ENCODE measurements at regions not wholly inside any gene's neighbourhood (a gene's known extent, or its start where the extent isn't known, plus 50 kb on each side); places are given as distances from the start of the nearest gene placed in this dataset.

DNA sequence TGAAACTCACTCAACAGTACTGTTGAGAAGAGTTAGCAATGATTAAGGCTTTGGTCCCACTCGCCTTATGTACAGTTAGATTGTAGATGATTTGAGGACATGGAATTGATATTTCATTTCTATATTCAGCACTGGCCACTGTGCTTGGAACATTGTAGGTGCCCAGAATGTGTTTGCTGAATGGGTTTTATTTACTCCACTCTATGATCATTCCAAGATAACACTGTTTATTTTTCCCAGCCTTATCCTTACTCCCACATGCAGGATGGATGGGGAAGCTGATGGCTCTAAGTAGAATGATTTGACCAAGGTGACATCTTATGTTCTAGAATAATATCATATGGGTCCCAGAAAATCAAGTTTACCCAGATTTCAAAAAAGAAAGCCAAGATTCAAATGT lies 124.6 kb upstream of the RXFP2 start:
- TF ChIP-seq, protein P1, sequence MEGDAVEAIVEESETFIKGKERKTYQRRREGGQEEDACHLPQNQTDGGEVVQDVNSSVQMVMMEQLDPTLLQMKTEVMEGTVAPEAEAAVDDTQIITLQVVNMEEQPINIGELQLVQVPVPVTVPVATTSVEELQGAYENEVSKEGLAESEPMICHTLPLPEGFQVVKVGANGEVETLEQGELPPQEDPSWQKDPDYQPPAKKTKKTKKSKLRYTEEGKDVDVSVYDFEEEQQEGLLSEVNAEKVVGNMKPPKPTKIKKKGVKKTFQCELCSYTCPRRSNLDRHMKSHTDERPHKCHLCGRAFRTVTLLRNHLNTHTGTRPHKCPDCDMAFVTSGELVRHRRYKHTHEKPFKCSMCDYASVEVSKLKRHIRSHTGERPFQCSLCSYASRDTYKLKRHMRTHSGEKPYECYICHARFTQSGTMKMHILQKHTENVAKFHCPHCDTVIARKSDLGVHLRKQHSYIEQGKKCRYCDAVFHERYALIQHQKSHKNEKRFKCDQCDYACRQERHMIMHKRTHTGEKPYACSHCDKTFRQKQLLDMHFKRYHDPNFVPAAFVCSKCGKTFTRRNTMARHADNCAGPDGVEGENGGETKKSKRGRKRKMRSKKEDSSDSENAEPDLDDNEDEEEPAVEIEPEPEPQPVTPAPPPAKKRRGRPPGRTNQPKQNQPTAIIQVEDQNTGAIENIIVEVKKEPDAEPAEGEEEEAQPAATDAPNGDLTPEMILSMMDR (IDR thresholded peaks at IDR 0.05; ENCODE audit: borderline replicate concordance) = no peak
- no peak overlapping the region for H3K4me3 ChIP-seq
- peaks cover 16% of the 10 kb centered on the region for H3K9me3 ChIP-seq (replicated peaks)
- no peak overlapping the region for H3K27ac ChIP-seq (replicated peaks)
- no peak for DNase-seq
- no peaks in the 10 kb centered on the region for H3K27me3 ChIP-seq (ENCODE audit: low read depth)
- H3K4me1 ChIP-seq = no peaks in the 10 kb centered on the region
- intact Hi-C loops (cut with micrococcal nuclease) = no loop called here
- no peaks in the 10 kb centered on the region for H3K36me3 ChIP-seq

DNA sequence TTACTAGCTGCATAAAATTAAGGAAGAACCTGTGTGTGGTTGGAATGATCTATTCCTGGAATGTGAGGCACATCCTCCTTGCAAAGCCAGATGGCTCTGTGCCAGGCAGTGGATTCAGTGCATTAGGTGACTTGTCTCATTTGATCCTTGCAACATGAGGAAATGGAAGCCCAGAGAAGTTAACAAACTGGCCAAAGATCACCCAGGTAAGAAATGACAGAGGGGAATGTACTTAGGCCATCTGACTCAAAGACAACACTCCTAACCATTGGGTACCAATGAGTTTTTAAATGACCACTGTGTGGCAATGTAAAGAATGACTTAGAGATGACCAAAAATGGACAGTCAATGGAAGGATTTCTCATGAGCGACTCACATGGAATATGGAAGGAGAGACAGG lies 114.2 kb upstream of the RXFP2 start:
- peaks cover 7% of the 10 kb centered on the region for H3K9me3 ChIP-seq (replicated peaks)
- intact Hi-C loops (cut with micrococcal nuclease) = no loop called here
- no peak overlapping the region for H3K27ac ChIP-seq (replicated peaks)
- no peaks in the 10 kb centered on the region for H3K36me3 ChIP-seq
- H3K27me3 ChIP-seq (ENCODE audit: low read depth) = no peaks in the 10 kb centered on the region
- no peak for DNase-seq
- no peaks in the 10 kb centered on the region for H3K4me1 ChIP-seq
- no peak overlapping the region for H3K4me3 ChIP-seq
- TF ChIP-seq, protein P1 (IDR thresholded peaks at IDR 0.05; ENCODE audit: borderline replicate concordance) = no peak

DNA sequence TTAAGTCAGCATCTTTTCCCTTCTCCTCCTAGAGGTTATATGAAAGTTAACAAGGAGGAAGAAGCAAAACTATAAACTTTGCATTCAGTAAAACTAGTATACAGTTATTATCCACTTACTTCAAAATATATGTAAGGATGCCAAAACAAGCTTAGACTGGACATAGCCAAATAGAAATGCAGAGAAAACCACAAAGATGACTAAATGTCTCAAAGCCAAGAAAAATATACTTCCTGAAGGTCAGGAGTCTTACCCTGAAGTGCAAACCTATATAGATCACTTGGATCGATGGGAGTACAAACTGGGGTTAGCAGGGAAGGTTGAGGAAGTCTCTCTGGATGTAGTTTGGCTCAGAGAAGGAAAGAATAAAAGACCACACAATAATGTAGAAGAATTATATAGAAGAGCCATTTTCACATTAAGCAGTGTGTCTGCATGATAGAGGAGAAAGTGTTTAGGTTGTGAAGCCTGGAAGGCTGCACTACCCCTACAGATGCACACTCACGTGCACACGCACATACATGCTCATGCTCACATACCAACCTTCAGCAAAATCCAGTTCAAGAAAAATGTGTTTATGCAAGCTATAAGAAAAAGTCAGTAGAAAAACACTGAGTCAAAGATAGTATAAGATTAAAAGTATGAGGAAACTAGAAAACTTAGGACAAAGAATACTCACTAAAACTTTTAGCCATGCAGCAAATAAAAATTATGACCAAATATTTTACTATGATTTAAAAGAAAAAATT lies 112.1 kb upstream of the RXFP2 start:
- TF ChIP-seq, protein P1 (IDR thresholded peaks at IDR 0.05; ENCODE audit: borderline replicate concordance) = no peak
- peaks cover 2% of the 10 kb centered on the region for H3K9me3 ChIP-seq (replicated peaks)
- intact Hi-C loops (cut with micrococcal nuclease) = no loop called here
- H3K4me1 ChIP-seq = no peaks in the 10 kb centered on the region
- H3K27me3 ChIP-seq (ENCODE audit: low read depth) = no peaks in the 10 kb centered on the region
- no peak overlapping the region for H3K27ac ChIP-seq (replicated peaks)
- H3K4me3 ChIP-seq = no peak overlapping the region
- H3K36me3 ChIP-seq = no peaks in the 10 kb centered on the region
- DNase-seq = no peak

- H3K27ac ChIP-seq (replicated peaks) = no peak overlapping the region
- H3K4me3 ChIP-seq = no peak overlapping the region
- H3K27me3 ChIP-seq (ENCODE audit: low read depth) = no peaks in the 10 kb centered on the region
- TF ChIP-seq, protein P1 (IDR thresholded peaks at IDR 0.05; ENCODE audit: borderline replicate concordance) = no peak
- DNase-seq = no peak
- peaks cover 17% of the 10 kb centered on the region for H3K9me3 ChIP-seq (replicated peaks)
- intact Hi-C loops (cut with micrococcal nuclease) = no loop called here
- H3K36me3 ChIP-seq = no peaks in the 10 kb centered on the region
- H3K4me1 ChIP-seq = no peaks in the 10 kb centered on the region
Observed at GRCh38 chr13:31629085-31629780, 110.1 kb upstream of the RXFP2 start.

- H3K4me1 ChIP-seq = no peaks in the 10 kb centered on the region
- intact Hi-C loops (cut with micrococcal nuclease) = no loop called here
- H3K27me3 ChIP-seq (ENCODE audit: low read depth) = no peaks in the 10 kb centered on the region
- peaks cover 31% of the 10 kb centered on the region for H3K9me3 ChIP-seq (replicated peaks)
- no peaks in the 10 kb centered on the region for H3K36me3 ChIP-seq
- H3K27ac ChIP-seq (replicated peaks) = no peak overlapping the region
- TF ChIP-seq, protein P1 (IDR thresholded peaks at IDR 0.05; ENCODE audit: borderline replicate concordance) = no peak
- no peak for DNase-seq
- H3K4me3 ChIP-seq = no peak overlapping the region
Observed at GRCh38 chr13:31631071-31631470, 108.3 kb upstream of the RXFP2 start.

Measured in left ventricle myocardium inferior (tissue), 1 donor.